Hepatocyte (in vitro differentiated cells): ENCODE measurements at regions not wholly inside any gene's neighbourhood (a gene's known extent, or its start where the extent isn't known, plus 50 kb on each side); places are given as distances from the start of the nearest gene placed in this dataset.

ENCODE experiments used
- DNase-seq: peaks from one replicate; pipeline ENCODE4 v3.0.0-alpha.2; 2016; ENCODE audit warnings: low spot score
- H2AFZ ChIP-seq: fragments of 200-600 bp; sonication (generic); 2 replicates; pipeline ENCODE4 v1.6.0; 2016; ENCODE audit warnings: antibody characterized with exemption, mild to moderate bottlenecking
- H3K27ac ChIP-seq: fragments of 200-600 bp; sonication (generic); 2 replicates; pipeline ENCODE4 v1.5.1; 2016; ENCODE audit warnings: mild to moderate bottlenecking
- H3K27me3 ChIP-seq: fragments of 200-600 bp; sonication (generic); 2 replicates; pipeline ENCODE4 v1.6.1; 2016
- H3K36me3 ChIP-seq: fragments of 200-600 bp; sonication (generic); replicated peaks from 2 replicates; pipeline ENCODE4 v1.5.1; 2016; ENCODE audit warnings: low read depth; ENCODE audit not compliant: insufficient read depth
- H3K4me1 ChIP-seq: fragments of 200-600 bp; sonication (generic); 2 replicates; pipeline ENCODE4 v1.5.1; 2016; ENCODE audit warnings: mild to moderate bottlenecking, moderate library complexity; ENCODE audit not compliant: insufficient read depth
- H3K4me2 ChIP-seq: fragments of 200-600 bp; sonication (generic); 2 replicates; pipeline ENCODE4 v1.6.0; 2016
- H3K4me3 ChIP-seq: fragments of 200-600 bp; sonication (generic); 2 replicates; pipeline ENCODE4 v1.5.1; 2016; ENCODE audit warnings: mild to moderate bottlenecking
- H3K79me2 ChIP-seq: fragments of 200-600 bp; sonication (generic); 2 replicates; pipeline ENCODE4 v1.6.0; 2017; ENCODE audit warnings: mild to moderate bottlenecking
- H3K9me2 ChIP-seq: fragments of 200-600 bp; sonication (generic); replicated peaks from 2 replicates; pipeline ENCODE4 v1.6.0; 2017; ENCODE audit warnings: mild to moderate bottlenecking; ENCODE audit not compliant: insufficient read depth
- H3K9me3 ChIP-seq: fragments of 200-600 bp; sonication (generic); 2 replicates; pipeline ENCODE4 v1.5.1; 2016; ENCODE audit warnings: low read depth, mild to moderate bottlenecking
- H4K20me1 ChIP-seq: fragments of 200-600 bp; sonication (generic); 2 replicates; pipeline ENCODE4 v1.6.0; 2016; ENCODE audit warnings: mild to moderate bottlenecking; ENCODE audit not compliant: insufficient read depth, poor library complexity, severe bottlenecking
- EZH2 ChIP-seq: fragments of 200-600 bp; sonication (generic); IDR thresholded peaks from 2 replicates; pipeline ENCODE4 v1.6.1; 2016; ENCODE audit warnings: antibody characterized with exemption, mild to moderate bottlenecking, borderline replicate concordance
- EZH2phosphoT487 ChIP-seq: fragments of 200-600 bp; sonication (generic); IDR thresholded peaks from one replicate; pipeline ENCODE4 v1.6.1; 2018; ENCODE audit warnings: antibody characterized with exemption, mild to moderate bottlenecking, low read depth, moderate library complexity; ENCODE audit not compliant: unreplicated experiment, severe bottlenecking
- WGBS: methylation state at CpG from one replicate; pipeline ENCODE4 v1.1.6; 2016; ENCODE audit warnings: low lambda C conversion rate; ENCODE audit errors: missing lambda C conversion rate; 5-methylcytosine and 5-hydroxymethylcytosine counted together
- TF ChIP-seq, protein P1 (sequence below): fragments of 200-600 bp; sonication (generic); IDR thresholded peaks from 2 replicates; pipeline ENCODE4 v1.5.1; 2016; ENCODE audit warnings: antibody characterized with exemption, mild to moderate bottlenecking; ENCODE audit not compliant: poor library complexity

DNA sequence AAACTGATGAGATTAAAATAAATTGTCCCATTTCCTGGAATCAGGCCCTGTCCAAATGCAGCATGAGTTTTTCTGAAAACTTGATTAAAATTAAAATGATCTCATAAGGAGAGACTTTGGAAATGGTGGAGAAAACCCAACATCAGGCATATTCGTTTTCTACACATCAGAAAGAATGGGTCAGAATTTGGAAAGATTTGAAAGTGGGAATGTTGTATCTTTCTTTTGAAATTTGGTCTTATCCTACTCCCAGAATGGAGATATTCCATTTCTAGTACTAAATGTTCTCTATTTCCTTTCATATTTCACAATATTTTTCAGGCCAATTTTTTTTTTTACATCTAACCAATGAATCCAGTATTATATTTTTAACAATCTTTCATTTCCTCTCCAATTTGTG lies 223.9 kb upstream of the RXFP2 start:
- TF ChIP-seq EZH2phosphoT487, result no peak
- TF ChIP-seq EZH2, result no peak
- TF ChIP-seq, protein P1, sequence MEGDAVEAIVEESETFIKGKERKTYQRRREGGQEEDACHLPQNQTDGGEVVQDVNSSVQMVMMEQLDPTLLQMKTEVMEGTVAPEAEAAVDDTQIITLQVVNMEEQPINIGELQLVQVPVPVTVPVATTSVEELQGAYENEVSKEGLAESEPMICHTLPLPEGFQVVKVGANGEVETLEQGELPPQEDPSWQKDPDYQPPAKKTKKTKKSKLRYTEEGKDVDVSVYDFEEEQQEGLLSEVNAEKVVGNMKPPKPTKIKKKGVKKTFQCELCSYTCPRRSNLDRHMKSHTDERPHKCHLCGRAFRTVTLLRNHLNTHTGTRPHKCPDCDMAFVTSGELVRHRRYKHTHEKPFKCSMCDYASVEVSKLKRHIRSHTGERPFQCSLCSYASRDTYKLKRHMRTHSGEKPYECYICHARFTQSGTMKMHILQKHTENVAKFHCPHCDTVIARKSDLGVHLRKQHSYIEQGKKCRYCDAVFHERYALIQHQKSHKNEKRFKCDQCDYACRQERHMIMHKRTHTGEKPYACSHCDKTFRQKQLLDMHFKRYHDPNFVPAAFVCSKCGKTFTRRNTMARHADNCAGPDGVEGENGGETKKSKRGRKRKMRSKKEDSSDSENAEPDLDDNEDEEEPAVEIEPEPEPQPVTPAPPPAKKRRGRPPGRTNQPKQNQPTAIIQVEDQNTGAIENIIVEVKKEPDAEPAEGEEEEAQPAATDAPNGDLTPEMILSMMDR, result no peak
- Histone ChIP-seq H3K4me3 (no peak overlapping the region), H3K36me3 (no peaks in the 10 kb centered on the region), H3K27me3 (peaks cover 7% of the 10 kb centered on the region), H3K4me2 (no peak overlapping the region), H3K9me2 (no peaks in the 10 kb centered on the region), H3K79me2 (no peaks in the 10 kb centered on the region), H2AFZ (no peak overlapping the region), H3K27ac (no peak overlapping the region), H4K20me1 (no peaks in the 10 kb centered on the region), H3K9me3 (no peaks in the 10 kb centered on the region), H3K4me1 (no peaks in the 10 kb centered on the region)
- no peak for DNase-seq
- 93% methylated on average over 1 of the region's 1 CpG for WGBS

DNA sequence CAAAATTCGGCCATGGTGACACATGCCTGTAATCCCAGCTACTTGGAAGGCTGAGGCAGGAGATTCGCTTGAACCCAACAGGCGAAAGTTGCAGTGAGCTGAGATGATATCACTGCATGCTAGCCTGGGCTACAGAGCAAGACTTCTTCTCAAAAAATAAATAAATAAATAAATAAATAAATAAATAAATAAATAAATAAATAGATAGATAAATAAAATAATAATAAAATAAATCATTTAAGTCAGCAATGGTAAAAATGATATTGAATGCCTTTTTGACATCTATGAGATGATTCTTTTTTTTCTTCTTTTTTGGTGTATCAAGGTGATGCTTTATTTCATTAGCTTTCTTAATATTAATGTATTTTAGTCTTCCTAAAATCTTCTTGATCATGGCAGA lies 221.7 kb upstream of the RXFP2 start:
- Histone ChIP-seq H3K4me1 (no peaks in the 10 kb centered on the region), H3K4me3 (no peak overlapping the region), H3K9me3 (no peaks in the 10 kb centered on the region), H3K27me3 (peaks cover 7% of the 10 kb centered on the region), H3K27ac (no peak overlapping the region), H4K20me1 (no peaks in the 10 kb centered on the region), H3K9me2 (no peaks in the 10 kb centered on the region), H3K4me2 (no peak overlapping the region), H3K79me2 (no peaks in the 10 kb centered on the region), H3K36me3 (no peaks in the 10 kb centered on the region), H2AFZ (no peak overlapping the region)
- 98% methylated on average over 3 of the region's 3 CpGs for WGBS
- DNase-seq, result no peak
- no peak for TF ChIP-seq EZH2
- no peak for TF ChIP-seq EZH2phosphoT487
- TF ChIP-seq, protein P1, result no peak

DNA sequence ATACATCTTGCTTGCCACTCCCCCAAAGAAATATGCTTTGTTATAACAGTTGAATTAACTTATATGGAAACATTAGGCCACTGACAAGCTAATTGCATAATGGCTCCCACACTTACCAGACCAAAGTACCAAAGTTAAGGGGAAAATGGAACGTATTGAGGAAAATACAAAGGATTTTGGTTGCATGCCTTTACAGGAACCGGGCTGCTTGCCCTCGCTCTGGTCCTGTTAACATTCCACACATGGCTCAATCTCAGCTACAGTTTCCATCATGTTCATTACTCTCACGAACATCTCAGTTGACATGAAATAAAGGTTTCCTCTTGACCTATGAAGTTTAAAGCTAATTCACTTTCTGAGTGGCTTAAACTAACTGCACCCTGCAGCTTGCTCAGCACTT lies 220.7 kb upstream of the RXFP2 start:
- 68% methylated on average over 4 of the region's 4 CpGs for WGBS

GRCh38 chr13:31521435-31521834 lies 217.9 kb upstream of the RXFP2 start:
- Histone ChIP-seq H3K79me2 (no peaks in the 10 kb centered on the region), H4K20me1 (no peaks in the 10 kb centered on the region), H3K27ac (no peak overlapping the region), H2AFZ (no peak overlapping the region), H3K4me2 (no peak overlapping the region), H3K4me1 (no peaks in the 10 kb centered on the region), H3K27me3 (no peaks in the 10 kb centered on the region), H3K4me3 (no peak overlapping the region), H3K36me3 (no peaks in the 10 kb centered on the region), H3K9me3 (no peaks in the 10 kb centered on the region), H3K9me2 (no peaks in the 10 kb centered on the region)
- DNase-seq, result no peak
- TF ChIP-seq EZH2phosphoT487 (no peak), EZH2 (no peak)
- TF ChIP-seq, protein P1, result no peak

More for the DNA sequence above, 220.7 kb upstream of the RXFP2 start:
- Histone ChIP-seq H3K27ac (no peak overlapping the region), H3K9me3 (no peaks in the 10 kb centered on the region), H3K4me1 (no peaks in the 10 kb centered on the region), H2AFZ (no peak overlapping the region), H3K4me3 (no peak overlapping the region), H3K36me3 (no peaks in the 10 kb centered on the region), H3K9me2 (no peaks in the 10 kb centered on the region), H3K79me2 (no peaks in the 10 kb centered on the region), H3K27me3 (peaks cover 2% of the 10 kb centered on the region), H3K4me2 (no peak overlapping the region), H4K20me1 (no peaks in the 10 kb centered on the region)
- TF ChIP-seq, protein P1, result no peak
- TF ChIP-seq EZH2 (no peak), EZH2phosphoT487 (no peak)
- DNase-seq, result no peak
